ENCODE measurements at regions not wholly inside any gene's neighbourhood (a gene's known extent, or its start where the extent isn't known, plus 50 kb on each side); places are given as distances from the start of the nearest gene placed in this dataset.

DNA sequence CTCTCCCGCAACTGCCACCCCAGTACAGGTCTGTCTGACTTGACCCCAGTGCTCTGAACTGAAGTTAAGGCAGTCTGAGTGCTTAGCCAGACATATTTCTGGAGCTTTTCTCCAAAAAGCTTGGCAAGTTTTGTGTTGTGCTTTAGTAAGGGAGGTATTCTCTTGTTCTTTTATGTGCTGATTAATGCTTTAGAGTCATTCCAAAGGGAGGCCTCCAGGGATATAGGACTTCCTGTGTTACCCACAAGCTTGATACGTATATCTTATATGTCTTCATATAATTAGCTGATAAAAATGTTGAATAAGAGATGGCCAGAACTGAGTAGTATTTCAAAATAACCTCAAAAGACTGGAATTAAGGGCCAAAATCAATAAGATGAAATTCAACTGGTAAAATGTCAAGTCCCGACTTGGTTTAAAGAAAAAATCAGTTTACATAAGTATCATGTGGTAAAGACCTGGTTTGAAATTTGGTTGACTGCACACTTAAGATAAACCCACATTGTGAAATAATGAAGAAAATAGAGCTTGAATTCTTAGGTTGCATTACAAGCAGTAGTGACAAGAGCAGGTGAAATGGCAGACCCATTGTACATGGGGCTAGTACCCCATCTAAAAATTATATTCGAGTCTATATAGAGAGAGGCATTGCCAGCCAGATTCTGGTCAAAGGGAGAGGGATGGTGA is 226.9 kb downstream of the SNX19 start:
- TF ChIP-seq GATA1 (IDR thresholded peaks at IDR 0.05; ENCODE audit: low read depth, low read length) (no peak), POLR2A (IDR thresholded peaks at IDR 0.05; ENCODE audit: low read length) (no peak)
- DNase-seq = no peak

DNA sequence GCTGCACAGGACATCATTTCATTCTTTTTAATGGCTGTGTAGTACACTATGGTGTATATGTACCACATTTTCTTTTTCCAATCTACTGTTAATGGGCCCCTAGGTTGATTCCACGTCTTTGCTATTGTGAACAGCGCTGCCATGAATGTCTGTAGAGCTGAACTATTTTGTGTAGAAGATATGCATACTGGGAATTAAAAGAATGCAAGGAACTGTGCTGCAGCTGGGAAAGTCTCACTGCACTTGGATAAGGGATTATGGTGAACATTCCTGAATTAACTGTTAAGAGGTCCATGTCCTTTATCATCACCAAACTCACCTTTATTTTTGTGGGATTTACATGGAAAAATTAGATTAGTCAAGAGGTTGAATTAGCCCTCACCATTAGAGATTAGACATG is 224.7 kb downstream of the SNX19 start:
- DNase-seq = no peak

DNA sequence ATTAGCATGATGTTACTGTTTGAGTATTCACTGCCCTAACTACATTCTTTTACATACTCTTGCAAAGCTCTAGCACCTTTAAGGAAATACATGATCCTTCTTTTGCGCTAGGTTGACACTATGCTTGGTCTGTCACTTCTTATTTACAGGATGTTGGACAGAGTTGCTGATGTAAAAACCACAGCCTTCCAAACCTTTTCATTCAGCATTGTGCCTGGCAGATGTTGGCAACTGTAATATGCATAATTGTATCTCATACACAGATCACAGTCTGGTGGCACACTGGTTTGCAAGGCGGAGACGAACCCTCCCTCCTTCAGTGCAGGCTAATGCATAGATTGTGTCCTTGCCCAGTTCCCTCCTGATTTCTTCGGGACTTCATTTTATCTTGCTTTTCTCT is 224.1 kb downstream of the SNX19 start:
- TF ChIP-seq POLR2A (IDR thresholded peaks at IDR 0.05; ENCODE audit: low read length) (no peak), GATA1 (IDR thresholded peaks at IDR 0.05; ENCODE audit: low read depth, low read length) (no peak)
- DNase-seq = no peak

More for the DNA sequence above, 224.7 kb downstream of the SNX19 start:
- TF ChIP-seq POLR2A (IDR thresholded peaks at IDR 0.05; ENCODE audit: low read length) (no peak), GATA1 (IDR thresholded peaks at IDR 0.05; ENCODE audit: low read depth, low read length) (no peak)

DNA sequence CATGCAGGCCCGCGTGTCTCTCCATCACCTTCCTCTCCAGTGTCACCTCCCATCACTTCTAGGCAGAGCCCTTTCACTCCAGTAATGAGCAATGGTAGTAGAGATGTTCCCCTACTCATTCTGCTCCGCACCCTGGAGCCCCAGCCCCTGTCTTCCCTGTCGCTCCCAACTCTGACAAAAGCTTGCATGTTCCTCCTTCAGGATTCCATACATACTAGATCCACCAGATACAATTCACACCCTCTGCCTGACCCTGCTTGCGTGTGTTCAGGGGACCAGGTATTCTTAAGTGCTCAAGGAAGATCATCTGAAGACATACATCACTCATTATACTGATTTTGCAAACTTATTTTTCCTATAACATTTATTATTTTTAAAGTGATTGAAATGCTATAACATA is 222.7 kb downstream of the SNX19 start:
- no peak for DNase-seq

DNA sequence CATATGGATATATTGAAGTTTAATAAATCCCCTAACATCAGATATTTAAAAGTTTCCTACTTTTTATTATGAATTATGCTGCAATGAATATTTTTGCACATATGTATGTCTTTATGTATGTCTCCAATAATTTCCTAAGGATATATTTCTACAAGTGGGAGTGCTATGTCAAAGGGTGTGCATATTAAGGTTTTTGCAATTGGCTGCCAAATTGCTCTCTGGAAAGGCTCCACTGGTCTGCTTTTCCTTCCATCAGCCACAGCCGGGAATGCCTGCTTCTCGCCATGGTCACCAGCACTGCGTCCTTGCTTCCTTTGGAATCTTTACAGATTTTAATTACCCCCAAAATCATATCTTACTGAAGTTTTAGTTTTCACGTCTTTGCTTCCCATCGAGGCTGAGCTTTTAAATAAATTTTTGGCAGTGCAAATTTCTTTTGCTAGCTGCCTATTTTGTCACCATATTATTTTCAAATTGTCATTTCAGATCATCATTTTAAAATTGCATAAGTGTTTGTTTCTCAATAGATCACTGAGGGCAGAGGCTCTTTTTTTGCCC is 221.7 kb downstream of the SNX19 start:
- TF ChIP-seq POLR2A (IDR thresholded peaks at IDR 0.05; ENCODE audit: low read length) (no peak), GATA1 (IDR thresholded peaks at IDR 0.05; ENCODE audit: low read depth, low read length) (no peak)
- no peak for DNase-seq

More for the DNA sequence above, 222.7 kb downstream of the SNX19 start:
- no peak for TF ChIP-seq GATA1 (IDR thresholded peaks at IDR 0.05; ENCODE audit: low read depth, low read length)
- no peak for TF ChIP-seq POLR2A (IDR thresholded peaks at IDR 0.05; ENCODE audit: low read length)

DNA sequence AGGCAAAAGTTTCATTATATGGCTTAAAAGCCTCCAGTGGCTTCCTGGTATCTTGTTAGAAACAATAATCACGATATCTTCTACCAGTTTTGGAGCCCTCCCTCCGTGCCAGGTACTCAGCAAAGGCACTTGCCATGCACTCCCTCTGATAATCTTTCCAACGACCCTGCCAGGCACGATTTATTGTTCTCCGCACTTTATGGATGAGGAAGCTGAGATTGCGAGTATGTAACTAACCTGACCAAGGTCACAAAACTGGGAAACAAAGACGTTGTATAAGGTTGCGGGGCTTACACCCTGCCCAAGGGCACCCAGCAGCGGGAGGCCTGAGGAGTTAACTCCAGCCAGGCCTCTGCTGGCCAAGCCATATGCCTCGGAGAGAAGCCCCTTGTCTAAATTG is 218.1 kb downstream of the SNX19 start:
- DNase-seq = no peak
- TF ChIP-seq GATA1 (IDR thresholded peaks at IDR 0.05; ENCODE audit: low read depth, low read length) = no peak

DNA sequence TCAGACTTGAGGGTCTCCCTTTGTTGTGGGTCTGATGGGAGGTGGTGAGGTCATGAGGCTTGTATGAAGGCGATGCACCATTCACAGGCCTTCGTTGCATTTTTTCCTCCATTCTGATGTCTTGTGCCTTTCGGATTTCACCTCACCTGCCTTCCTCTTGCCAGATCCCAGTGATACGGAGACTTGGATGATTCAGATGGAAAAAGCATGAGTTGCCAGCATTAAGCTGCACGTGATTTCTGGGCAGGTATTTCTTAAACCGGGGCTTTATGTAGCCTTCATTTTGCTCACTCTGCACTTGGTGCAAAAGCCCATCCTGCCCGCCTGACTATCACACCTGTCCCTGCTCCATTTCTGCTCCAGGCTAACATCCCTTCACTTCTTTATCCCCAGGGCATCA is 216.7 kb downstream of the SNX19 start:
- no peak for TF ChIP-seq POLR2A (IDR thresholded peaks at IDR 0.05; ENCODE audit: low read length)
- TF ChIP-seq GATA1 (IDR thresholded peaks at IDR 0.05; ENCODE audit: low read depth, low read length) = no peak
- no peak for DNase-seq

DNA sequence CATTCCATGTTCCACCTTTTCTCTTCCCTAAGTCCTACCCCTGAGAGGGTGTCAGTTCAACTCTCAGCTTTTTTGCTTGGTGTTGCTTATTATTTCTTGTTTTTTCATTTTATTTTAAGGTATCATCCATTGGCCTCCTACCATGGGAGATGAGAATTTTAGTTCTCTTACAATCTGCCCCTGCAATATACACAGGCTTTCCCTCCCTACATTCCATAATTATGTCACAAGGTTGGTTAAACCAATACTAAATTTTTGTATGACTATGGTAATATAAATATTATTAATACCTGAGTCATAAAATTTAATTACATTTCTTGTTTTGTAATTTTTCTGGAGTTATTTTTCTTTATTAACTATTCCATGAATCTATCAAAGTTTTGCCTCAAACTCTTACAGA is 216.2 kb downstream of the SNX19 start:
- no peak for DNase-seq
- TF ChIP-seq POLR2A (IDR thresholded peaks at IDR 0.05; ENCODE audit: low read length) (no peak), GATA1 (IDR thresholded peaks at IDR 0.05; ENCODE audit: low read depth, low read length) (no peak)

DNA sequence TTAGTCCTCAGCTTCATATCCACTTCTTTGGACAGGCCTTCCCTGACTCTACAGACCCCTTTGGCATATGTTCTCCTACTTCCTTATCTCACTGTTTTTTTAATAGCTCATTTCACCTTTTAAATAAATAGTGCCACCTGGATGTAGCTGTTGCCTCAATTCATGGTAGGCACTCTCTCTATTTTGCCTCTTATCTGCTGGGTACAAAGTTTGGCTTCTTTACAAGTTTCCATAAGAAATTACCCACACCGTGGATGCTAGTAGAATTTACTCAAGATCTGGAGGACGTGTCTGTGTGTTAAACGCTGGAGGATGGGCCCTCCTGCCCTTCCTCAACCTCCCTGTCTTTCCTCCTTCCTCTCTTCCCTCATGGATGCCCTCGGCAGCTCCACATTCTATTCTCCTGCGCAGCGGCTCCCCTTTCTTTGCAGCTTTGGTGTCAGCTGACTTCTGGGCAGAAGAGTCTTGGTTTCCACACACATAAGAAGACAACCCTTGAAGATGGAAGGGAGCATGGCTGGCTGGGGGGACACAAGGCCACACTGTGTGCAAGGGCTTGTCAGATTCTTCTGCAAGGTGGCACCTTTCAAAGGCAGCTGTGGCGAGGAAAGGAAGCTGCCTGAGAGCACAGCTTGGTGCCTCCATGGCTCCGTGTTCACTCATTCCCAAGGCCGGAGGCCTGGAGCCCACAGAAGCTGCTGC is 212.6 kb downstream of the SNX19 start:
- TF ChIP-seq POLR2A (IDR thresholded peaks at IDR 0.05; ENCODE audit: low read length) = no peak
- no peak for TF ChIP-seq GATA1 (IDR thresholded peaks at IDR 0.05; ENCODE audit: low read depth, low read length)
- no peak for DNase-seq

DNA sequence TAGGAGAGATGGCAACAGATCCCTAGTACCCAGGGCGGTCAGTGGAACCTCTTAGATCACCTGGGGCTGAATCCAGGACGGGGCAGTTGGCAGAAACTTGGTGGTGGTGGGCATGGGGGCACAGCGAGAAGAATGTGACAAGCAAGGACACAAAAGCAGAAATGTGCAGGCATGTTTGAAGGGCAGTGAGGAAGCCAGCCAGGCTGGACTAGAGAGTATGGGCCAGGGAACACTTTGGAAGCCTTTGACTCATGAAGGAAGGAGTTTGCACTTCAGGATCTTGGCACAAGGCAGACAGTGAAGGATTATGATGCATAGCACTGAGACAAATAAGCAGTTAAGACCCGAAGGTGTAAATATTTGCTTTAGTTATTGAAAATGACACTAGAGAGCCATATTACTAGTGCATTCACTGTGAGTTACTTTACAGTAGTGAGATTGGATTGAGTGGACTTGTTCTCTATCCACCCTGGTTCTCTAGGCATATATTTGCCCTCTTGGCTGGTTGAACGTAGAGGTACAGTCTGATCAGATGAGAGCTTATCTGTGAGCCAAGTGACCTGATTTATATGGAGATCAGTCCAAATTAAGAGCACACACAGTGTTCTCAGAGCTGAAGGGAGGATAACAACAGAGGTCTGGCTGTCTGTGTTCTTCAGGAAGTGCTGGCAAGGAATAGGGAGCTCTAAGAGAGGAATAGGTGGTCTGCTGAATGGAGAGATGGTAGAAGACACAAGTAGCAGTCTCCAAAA is 210.4 kb downstream of the SNX19 start:
- DNase-seq = no peak
- TF ChIP-seq POLR2A (IDR thresholded peaks at IDR 0.05; ENCODE audit: low read length) = no peak

DNA sequence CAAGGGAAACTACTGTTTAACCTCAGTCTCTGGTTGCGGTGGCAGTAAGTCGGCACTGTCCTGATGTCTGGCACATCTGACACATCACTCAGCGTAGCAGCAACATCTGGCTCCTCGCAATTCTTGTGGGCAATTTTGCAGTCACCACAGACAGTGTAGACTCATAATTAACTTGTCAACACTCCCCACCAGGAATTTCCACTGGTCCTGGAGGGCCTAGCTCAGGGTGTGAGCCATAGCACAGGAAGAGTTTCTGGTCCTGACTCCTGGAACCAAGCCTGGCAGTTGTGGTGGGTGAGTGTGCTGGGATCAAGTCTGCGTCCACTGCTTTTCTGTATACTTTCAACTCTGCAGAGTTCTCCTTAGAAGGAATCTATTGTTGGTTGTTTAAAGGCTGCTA is 209.7 kb downstream of the SNX19 start:
- TF ChIP-seq POLR2A (IDR thresholded peaks at IDR 0.05; ENCODE audit: low read length) (no peak), GATA1 (IDR thresholded peaks at IDR 0.05; ENCODE audit: low read depth, low read length) (no peak)
- no peak for DNase-seq

DNA sequence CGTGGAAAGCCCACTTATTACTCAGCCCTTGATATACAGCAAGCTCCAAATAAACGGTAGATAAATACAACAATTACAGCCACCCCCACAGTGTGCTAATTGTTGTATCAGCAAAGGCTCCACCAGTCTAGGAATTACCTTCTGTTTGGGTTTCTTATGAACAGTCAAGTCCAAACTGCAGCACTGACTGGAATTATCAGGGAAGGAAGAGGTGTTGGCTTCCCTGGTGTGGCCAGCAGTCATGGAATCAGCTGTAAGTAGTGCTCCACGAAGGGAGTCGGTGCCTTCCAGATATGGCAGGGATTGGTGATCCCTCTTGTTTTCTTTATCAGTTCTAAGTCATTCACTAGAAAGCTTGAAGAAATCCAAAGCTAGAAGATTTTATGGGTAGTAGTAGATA is 209.1 kb downstream of the SNX19 start:
- DNase-seq = no peak
- TF ChIP-seq POLR2A (IDR thresholded peaks at IDR 0.05; ENCODE audit: low read length) (no peak), GATA1 (IDR thresholded peaks at IDR 0.05; ENCODE audit: low read depth, low read length) (no peak)

DNA sequence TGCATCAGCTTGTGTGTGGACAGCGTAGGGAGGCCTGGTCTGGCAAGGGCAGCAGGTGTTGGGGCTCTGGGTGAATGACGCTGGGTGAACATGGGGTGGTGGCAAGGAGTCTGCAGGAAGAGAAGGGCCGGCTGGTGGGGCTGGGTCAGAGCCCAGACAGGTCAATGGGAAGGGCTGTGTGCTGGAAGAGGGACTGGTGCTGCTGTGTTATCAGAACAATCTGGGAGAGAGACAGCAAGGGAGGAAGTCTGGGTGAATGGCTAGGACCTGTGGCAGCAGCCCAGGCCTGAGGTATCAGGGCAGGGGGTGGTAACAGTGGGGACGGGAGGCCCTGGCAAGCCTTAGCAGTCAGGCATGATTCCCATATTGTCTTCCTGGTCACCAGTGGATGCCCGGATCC is 206.7 kb downstream of the SNX19 start:
- TF ChIP-seq POLR2A (IDR thresholded peaks at IDR 0.05; ENCODE audit: low read length) = no peak
- no peak for TF ChIP-seq GATA1 (IDR thresholded peaks at IDR 0.05; ENCODE audit: low read depth, low read length)
- DNase-seq = no peak

DNA sequence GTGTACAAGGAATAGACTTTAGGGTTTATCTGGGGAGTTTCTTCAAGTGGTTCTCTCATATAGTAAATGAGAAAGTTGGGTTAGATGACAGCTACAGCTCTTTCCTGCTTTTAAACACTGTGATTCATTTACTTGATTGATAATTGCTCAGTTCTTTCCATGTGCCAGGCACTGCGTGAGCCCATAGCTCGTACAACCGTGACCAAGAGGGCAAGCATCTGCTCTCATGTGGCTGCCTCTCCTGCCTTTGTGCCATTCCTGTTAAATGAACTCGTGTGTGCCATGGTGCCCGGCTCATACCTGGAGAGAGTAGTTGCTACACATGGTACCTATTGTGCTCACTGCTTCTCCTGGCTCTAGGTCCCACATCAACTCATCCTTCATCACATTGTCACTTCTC is 206.3 kb downstream of the SNX19 start:
- TF ChIP-seq POLR2A (IDR thresholded peaks at IDR 0.05; ENCODE audit: low read length) (no peak), GATA1 (IDR thresholded peaks at IDR 0.05; ENCODE audit: low read depth, low read length) (no peak)
- no peak for DNase-seq
